ENCODE measurements at regions not wholly inside any gene's neighbourhood (a gene's known extent, or its start where the extent isn't known, plus 50 kb on each side); places are given as distances from the start of the nearest gene placed in this dataset.

- TF ChIP-seq, protein P1, sequence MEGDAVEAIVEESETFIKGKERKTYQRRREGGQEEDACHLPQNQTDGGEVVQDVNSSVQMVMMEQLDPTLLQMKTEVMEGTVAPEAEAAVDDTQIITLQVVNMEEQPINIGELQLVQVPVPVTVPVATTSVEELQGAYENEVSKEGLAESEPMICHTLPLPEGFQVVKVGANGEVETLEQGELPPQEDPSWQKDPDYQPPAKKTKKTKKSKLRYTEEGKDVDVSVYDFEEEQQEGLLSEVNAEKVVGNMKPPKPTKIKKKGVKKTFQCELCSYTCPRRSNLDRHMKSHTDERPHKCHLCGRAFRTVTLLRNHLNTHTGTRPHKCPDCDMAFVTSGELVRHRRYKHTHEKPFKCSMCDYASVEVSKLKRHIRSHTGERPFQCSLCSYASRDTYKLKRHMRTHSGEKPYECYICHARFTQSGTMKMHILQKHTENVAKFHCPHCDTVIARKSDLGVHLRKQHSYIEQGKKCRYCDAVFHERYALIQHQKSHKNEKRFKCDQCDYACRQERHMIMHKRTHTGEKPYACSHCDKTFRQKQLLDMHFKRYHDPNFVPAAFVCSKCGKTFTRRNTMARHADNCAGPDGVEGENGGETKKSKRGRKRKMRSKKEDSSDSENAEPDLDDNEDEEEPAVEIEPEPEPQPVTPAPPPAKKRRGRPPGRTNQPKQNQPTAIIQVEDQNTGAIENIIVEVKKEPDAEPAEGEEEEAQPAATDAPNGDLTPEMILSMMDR (IDR thresholded peaks at IDR 0.05), result no peak
- no peak for TF ChIP-seq POLR2AphosphoS5 (IDR thresholded peaks at IDR 0.05)
- TF ChIP-seq POLR2A (IDR thresholded peaks at IDR 0.05), result no peak
Measured at GRCh38 chr5:147015405-147015804, 136.8 kb upstream of the PPP2R2B start.
